IMR-90 (cell line): ENCODE measurements at regions not wholly inside any gene's neighbourhood (a gene's known extent, or its start where the extent isn't known, plus 50 kb on each side); places are given as distances from the start of the nearest gene placed in this dataset.

Experiments
- CTCF ChIP-seq: conservative IDR thresholded peaks from 2 replicates; pipeline ENCODE4 v1.5.1; 2012; ENCODE audit warnings: mild to moderate bottlenecking, low read depth, low read length, improper control_type of control experiment
- FOS ChIP-seq: fragments of 150-350 bp; IDR thresholded peaks from 2 replicates; pipeline ENCODE4 v1.6.1; 2016; ENCODE audit warnings: low read depth, low read length
- MAFK ChIP-seq: IDR thresholded peaks from 2 replicates; pipeline ENCODE4 v1.6.1; 2012; ENCODE audit warnings: low read depth, low read length, improper control_type of control experiment
- POLR2A ChIP-seq: IDR thresholded peaks from 2 replicates; pipeline ENCODE4 v1.6.1; 2012; ENCODE audit warnings: mild to moderate bottlenecking, low read depth, low read length
- RAD21 ChIP-seq: IDR thresholded peaks from 2 replicates; pipeline ENCODE4 v1.6.1; 2012; ENCODE audit warnings: low read length, improper control_type of control experiment
- RCOR1 ChIP-seq: IDR thresholded peaks from 2 replicates; pipeline ENCODE4 v1.6.1; 2012; ENCODE audit warnings: mild to moderate bottlenecking, low read length, improper control_type of control experiment; ENCODE audit not compliant: insufficient replicate concordance
- RFX5 ChIP-seq: IDR thresholded peaks from 2 replicates; pipeline ENCODE4 v1.8.0; 2012; ENCODE audit warnings: low read depth, mild to moderate bottlenecking, low read length, moderate library complexity
- SMC3 ChIP-seq: fragments of 150-350 bp; IDR thresholded peaks from 2 replicates; pipeline ENCODE4 v1.6.1; 2016; ENCODE audit warnings: low read depth, mild to moderate bottlenecking, antibody characterized with exemption, low read length, moderate library complexity
- USF2 ChIP-seq: fragments of 150-350 bp; IDR thresholded peaks from 2 replicates; pipeline ENCODE4 v1.6.1; 2017; ENCODE audit warnings: mild to moderate bottlenecking, antibody characterized with exemption, low read length, low read depth

GRCh38 chr6:142011775-142012174 is 121.0 kb upstream of the GJE1 start:
- TF ChIP-seq CTCF (no peak), POLR2A (no peak), RFX5 (no peak), USF2 (no peak), RAD21 (no peak), MAFK (no peak), FOS (no peak), RCOR1 (no peak), SMC3 (no peak)
